NB4 (cell line): ENCODE measurements at regions not wholly inside any gene's neighbourhood (a gene's known extent, or its start where the extent isn't known, plus 50 kb on each side); places are given as distances from the start of the nearest gene placed in this dataset.

ENCODE experiments used
- DNase-seq: peaks from one replicate; pipeline ENCODE4 v3.0.0; 2010; ENCODE audit warnings: low read depth
- H3K4me3 ChIP-seq: one replicate; pipeline ENCODE4 v1.5.1; 2011; ENCODE audit warnings: mild to moderate bottlenecking, low read depth, low read length, moderate library complexity
- CTCF ChIP-seq: IDR thresholded peaks from one replicate; pipeline ENCODE4 v1.5.1; 2012; ENCODE audit warnings: low read depth, low read length
- MAX ChIP-seq: IDR thresholded peaks from 2 replicates; pipeline ENCODE4 v1.6.1; 2011; ENCODE audit warnings: low read depth, low read length
- MYC ChIP-seq: IDR thresholded peaks from 2 replicates; pipeline ENCODE4 v1.6.1; 2011; ENCODE audit warnings: low read depth, low read length
- POLR2A ChIP-seq: IDR thresholded peaks from 2 replicates; pipeline ENCODE4 v1.6.1; 2011; ENCODE audit warnings: mild to moderate bottlenecking; ENCODE audit not compliant: insufficient read length; ENCODE audit errors: extremely low read depth

- TF ChIP-seq POLR2A (no peak), MYC (no peak), CTCF (no peak), MAX (no peak)
- no peak for DNase-seq
- no peak overlapping the region for H3K4me3 ChIP-seq
Measured at GRCh38 chr11:103619480-103619879, 417.0 kb upstream of the DDI1 start.

- no peak for DNase-seq
- TF ChIP-seq CTCF = no peak
- TF ChIP-seq POLR2A = no peak
- no peak for TF ChIP-seq MAX
- TF ChIP-seq MYC = no peak
- H3K4me3 ChIP-seq = no peak overlapping the region
Measured at GRCh38 chr11:103619938-103620337, 416.5 kb upstream of the DDI1 start.

- TF ChIP-seq MAX = no peak
- no peak for TF ChIP-seq POLR2A
- no peak for TF ChIP-seq MYC
- no peak for TF ChIP-seq CTCF
- no peak for DNase-seq
- no peak overlapping the region for H3K4me3 ChIP-seq
Measured at GRCh38 chr11:103622296-103622695, 414.1 kb upstream of the DDI1 start.

- TF ChIP-seq MAX (no peak), CTCF (no peak), POLR2A (no peak), MYC (no peak)
- DNase-seq = no peak
- no peak overlapping the region for H3K4me3 ChIP-seq
Measured at GRCh38 chr11:103623933-103624332, 412.5 kb upstream of the DDI1 start.

- DNase-seq = no peak
- TF ChIP-seq MYC (no peak), CTCF (no peak), POLR2A (no peak), MAX (no peak)
- H3K4me3 ChIP-seq = no peak overlapping the region
Measured at GRCh38 chr11:103624708-103625623, 411.5 kb upstream of the DDI1 start.

GRCh38 chr11:103625624-103625965, 410.8 kb upstream of the DDI1 start:
- TF ChIP-seq POLR2A (no peak), MAX (no peak), CTCF (no peak), MYC (no peak)
- no peak overlapping the region for H3K4me3 ChIP-seq
- no peak for DNase-seq
